ENCODE measurements at regions not wholly inside any gene's neighbourhood (a gene's known extent, or its start where the extent isn't known, plus 50 kb on each side); places are given as distances from the start of the nearest gene placed in this dataset.
A peak's percentile ranks its signal among the peaks of the same experiment; 100 is the strongest.

- Histone ChIP-seq H3K27ac (ENCODE audit: low read length) (no peak overlapping the region), H3K27me3 (ENCODE audit: control insufficient read depth, insufficient read depth, low read length) (no peaks in the 10 kb centered on the region), H3K4me3 (ENCODE audit: low read length) (no peak overlapping the region), H3K9me3 (ENCODE audit: control insufficient read depth, low read depth, low read length) (no peaks in the 10 kb centered on the region), H3K4me1 (ENCODE audit: control insufficient read depth, insufficient read depth, low read length) (no peaks in the 10 kb centered on the region), H3K36me3 (ENCODE audit: control insufficient read depth, insufficient read depth, low read length) (no peaks in the 10 kb centered on the region)
- no peak for DNase-seq
- no CpG with 5 or more reads among the region's 7 CpGs for WGBS (ENCODE audit: insufficient coverage, low lambda C conversion rate)
These were observed 149.2 kb upstream of the COPS8 start for GRCh38 chr2:236936446-236936940.

GRCh38 chr2:236938126-236938525 lies 147.6 kb upstream of the COPS8 start:
- WGBS (ENCODE audit: insufficient coverage, low lambda C conversion rate): no CpG with 5 or more reads among the region's 3 CpGs
- no peak for DNase-seq
- no peaks in the 10 kb centered on the region for H3K36me3 ChIP-seq (ENCODE audit: control insufficient read depth, insufficient read depth, low read length)
- no peak overlapping the region for H3K4me3 ChIP-seq (ENCODE audit: low read length)
- H3K9me3 ChIP-seq (ENCODE audit: control insufficient read depth, low read depth, low read length): no peaks in the 10 kb centered on the region
- no peak overlapping the region for H3K27ac ChIP-seq (ENCODE audit: low read length)
- H3K4me1 ChIP-seq (ENCODE audit: control insufficient read depth, insufficient read depth, low read length): no peaks in the 10 kb centered on the region
- H3K27me3 ChIP-seq (ENCODE audit: control insufficient read depth, insufficient read depth, low read length): no peaks in the 10 kb centered on the region

GRCh38 chr2:236939271-236939670 lies 146.4 kb upstream of the COPS8 start:
- no CpG with 5 or more reads among the region's 2 CpGs for WGBS (ENCODE audit: insufficient coverage, low lambda C conversion rate)

GRCh38 chr2:236939721-236940231 lies 145.9 kb upstream of the COPS8 start:
- Histone ChIP-seq H3K27me3 (ENCODE audit: control insufficient read depth, insufficient read depth, low read length) (no peaks in the 10 kb centered on the region), H3K9me3 (ENCODE audit: control insufficient read depth, low read depth, low read length) (no peaks in the 10 kb centered on the region), H3K4me1 (ENCODE audit: control insufficient read depth, insufficient read depth, low read length) (no peaks in the 10 kb centered on the region), H3K27ac (ENCODE audit: low read length) (no peak overlapping the region), H3K4me3 (ENCODE audit: low read length) (no peak overlapping the region), H3K36me3 (ENCODE audit: control insufficient read depth, insufficient read depth, low read length) (no peaks in the 10 kb centered on the region)
- peak in 1 of 2 donors; percentile 37 for DNase-seq
- WGBS (ENCODE audit: insufficient coverage, low lambda C conversion rate): no CpG with 5 or more reads among the region's 11 CpGs

More at GRCh38 chr2:236939271-236939670, 146.4 kb upstream of the COPS8 start:
- H3K27me3 ChIP-seq (ENCODE audit: control insufficient read depth, insufficient read depth, low read length): no peaks in the 10 kb centered on the region
- DNase-seq: no peak
- H3K36me3 ChIP-seq (ENCODE audit: control insufficient read depth, insufficient read depth, low read length): no peaks in the 10 kb centered on the region
- no peaks in the 10 kb centered on the region for H3K9me3 ChIP-seq (ENCODE audit: control insufficient read depth, low read depth, low read length)
- H3K4me1 ChIP-seq (ENCODE audit: control insufficient read depth, insufficient read depth, low read length): no peaks in the 10 kb centered on the region
- no peak overlapping the region for H3K27ac ChIP-seq (ENCODE audit: low read length)
- H3K4me3 ChIP-seq (ENCODE audit: low read length): no peak overlapping the region

GRCh38 chr2:236940497-236940896 lies 145.2 kb upstream of the COPS8 start:
- no peak for DNase-seq
- WGBS (ENCODE audit: insufficient coverage, low lambda C conversion rate): no CpG with 5 or more reads among the region's 1 CpG
- H3K4me1 ChIP-seq (ENCODE audit: control insufficient read depth, insufficient read depth, low read length): no peaks in the 10 kb centered on the region

GRCh38 chr2:236940916-236941520 lies 144.7 kb upstream of the COPS8 start:
- H3K4me3 ChIP-seq (ENCODE audit: low read length): no peak overlapping the region
- no peak overlapping the region for H3K27ac ChIP-seq (ENCODE audit: low read length)
- no CpG with 5 or more reads among the region's 7 CpGs for WGBS (ENCODE audit: insufficient coverage, low lambda C conversion rate)
- no peaks in the 10 kb centered on the region for H3K27me3 ChIP-seq (ENCODE audit: control insufficient read depth, insufficient read depth, low read length)
- DNase-seq: no peak
- H3K9me3 ChIP-seq (ENCODE audit: control insufficient read depth, low read depth, low read length): no peaks in the 10 kb centered on the region
- no peaks in the 10 kb centered on the region for H3K36me3 ChIP-seq (ENCODE audit: control insufficient read depth, insufficient read depth, low read length)
- no peaks in the 10 kb centered on the region for H3K4me1 ChIP-seq (ENCODE audit: control insufficient read depth, insufficient read depth, low read length)

More at GRCh38 chr2:236940497-236940896, 145.2 kb upstream of the COPS8 start:
- no peaks in the 10 kb centered on the region for H3K36me3 ChIP-seq (ENCODE audit: control insufficient read depth, insufficient read depth, low read length)
- H3K27ac ChIP-seq (ENCODE audit: low read length): no peak overlapping the region
- H3K4me3 ChIP-seq (ENCODE audit: low read length): no peak overlapping the region
- no peaks in the 10 kb centered on the region for H3K27me3 ChIP-seq (ENCODE audit: control insufficient read depth, insufficient read depth, low read length)
- H3K9me3 ChIP-seq (ENCODE audit: control insufficient read depth, low read depth, low read length): no peaks in the 10 kb centered on the region

GRCh38 chr2:236941551-236941950 lies 144.1 kb upstream of the COPS8 start:
- Histone ChIP-seq H3K9me3 (ENCODE audit: control insufficient read depth, low read depth, low read length) (no peaks in the 10 kb centered on the region), H3K27me3 (ENCODE audit: control insufficient read depth, insufficient read depth, low read length) (no peaks in the 10 kb centered on the region), H3K36me3 (ENCODE audit: control insufficient read depth, insufficient read depth, low read length) (no peaks in the 10 kb centered on the region), H3K4me3 (ENCODE audit: low read length) (no peak overlapping the region), H3K4me1 (ENCODE audit: control insufficient read depth, insufficient read depth, low read length) (no peaks in the 10 kb centered on the region), H3K27ac (ENCODE audit: low read length) (no peak overlapping the region)
- WGBS (ENCODE audit: insufficient coverage, low lambda C conversion rate): 20% methylated on average over 1 of the region's 4 CpGs
- no peak for DNase-seq

- H3K4me3 ChIP-seq (ENCODE audit: low read length): no peak overlapping the region
- H3K4me1 ChIP-seq (ENCODE audit: control insufficient read depth, insufficient read depth, low read length): no peaks in the 10 kb centered on the region
- no peaks in the 10 kb centered on the region for H3K9me3 ChIP-seq (ENCODE audit: control insufficient read depth, low read depth, low read length)
- no peaks in the 10 kb centered on the region for H3K36me3 ChIP-seq (ENCODE audit: control insufficient read depth, insufficient read depth, low read length)
- H3K27me3 ChIP-seq (ENCODE audit: control insufficient read depth, insufficient read depth, low read length): no peaks in the 10 kb centered on the region
- WGBS (ENCODE audit: insufficient coverage, low lambda C conversion rate): 100% methylated on average over 1 of the region's 4 CpGs
- H3K27ac ChIP-seq (ENCODE audit: low read length): no peak overlapping the region
- no peak for DNase-seq
These were observed 143.1 kb upstream of the COPS8 start for GRCh38 chr2:236942554-236942953.

- no peak for DNase-seq
- no peaks in the 10 kb centered on the region for H3K9me3 ChIP-seq (ENCODE audit: control insufficient read depth, low read depth, low read length)
- no peaks in the 10 kb centered on the region for H3K27me3 ChIP-seq (ENCODE audit: control insufficient read depth, insufficient read depth, low read length)
- no peak overlapping the region for H3K27ac ChIP-seq (ENCODE audit: low read length)
- no CpG with 5 or more reads among the region's 6 CpGs for WGBS (ENCODE audit: insufficient coverage, low lambda C conversion rate)
- no peaks in the 10 kb centered on the region for H3K36me3 ChIP-seq (ENCODE audit: control insufficient read depth, insufficient read depth, low read length)
- no peaks in the 10 kb centered on the region for H3K4me1 ChIP-seq (ENCODE audit: control insufficient read depth, insufficient read depth, low read length)
- H3K4me3 ChIP-seq (ENCODE audit: low read length): no peak overlapping the region
These were observed 142.6 kb upstream of the COPS8 start for GRCh38 chr2:236943068-236943467.

- H3K4me1 ChIP-seq (ENCODE audit: control insufficient read depth, insufficient read depth, low read length): no peaks in the 10 kb centered on the region
- DNase-seq: no peak
- H3K9me3 ChIP-seq (ENCODE audit: control insufficient read depth, low read depth, low read length): no peaks in the 10 kb centered on the region
- no peak overlapping the region for H3K4me3 ChIP-seq (ENCODE audit: low read length)
- no peak overlapping the region for H3K27ac ChIP-seq (ENCODE audit: low read length)
- H3K27me3 ChIP-seq (ENCODE audit: control insufficient read depth, insufficient read depth, low read length): no peaks in the 10 kb centered on the region
- WGBS (ENCODE audit: insufficient coverage, low lambda C conversion rate): no CpG with 5 or more reads among the region's 3 CpGs
- H3K36me3 ChIP-seq (ENCODE audit: control insufficient read depth, insufficient read depth, low read length): no peaks in the 10 kb centered on the region
These were observed 141.7 kb upstream of the COPS8 start for GRCh38 chr2:236943841-236944513.
